GM21825 (cell line): ENCODE measurements at regions not wholly inside any gene's neighbourhood (a gene's known extent, or its start where the extent isn't known, plus 50 kb on each side); places are given as distances from the start of the nearest gene placed in this dataset.

Experiments
- ATAC-seq: cut with Tn5 transposase; IDR thresholded peaks from one replicate; pipeline ENCODE4 v1.9.1; 2021; ENCODE audit warnings: mild to moderate bottlenecking, moderate library complexity; ENCODE audit not compliant: unreplicated experiment

- no peak for ATAC-seq
Observed at GRCh38 chr20:58139849-58140786, 88.3 kb downstream of the ANKRD60 start.

DNA sequence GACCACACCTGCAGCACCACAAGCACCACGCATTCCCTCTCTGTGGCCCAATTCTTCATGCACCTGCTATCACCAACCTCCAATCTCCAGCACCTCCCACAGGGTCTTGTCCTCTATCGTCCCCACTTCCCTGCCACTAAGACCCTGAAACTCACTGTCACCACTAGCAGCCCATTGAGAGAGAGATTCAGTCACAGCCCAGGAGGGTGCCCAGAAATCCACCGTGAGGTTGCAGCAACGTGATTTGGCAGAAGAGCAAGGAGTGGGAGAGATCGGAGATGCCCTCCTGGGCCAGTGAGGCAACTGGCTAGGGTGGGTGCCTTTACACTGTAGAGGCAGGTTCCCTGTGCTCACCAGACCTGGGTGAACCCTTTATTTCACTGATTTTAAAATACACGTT is 90.1 kb downstream of the ANKRD60 start:
- no peak for ATAC-seq

DNA sequence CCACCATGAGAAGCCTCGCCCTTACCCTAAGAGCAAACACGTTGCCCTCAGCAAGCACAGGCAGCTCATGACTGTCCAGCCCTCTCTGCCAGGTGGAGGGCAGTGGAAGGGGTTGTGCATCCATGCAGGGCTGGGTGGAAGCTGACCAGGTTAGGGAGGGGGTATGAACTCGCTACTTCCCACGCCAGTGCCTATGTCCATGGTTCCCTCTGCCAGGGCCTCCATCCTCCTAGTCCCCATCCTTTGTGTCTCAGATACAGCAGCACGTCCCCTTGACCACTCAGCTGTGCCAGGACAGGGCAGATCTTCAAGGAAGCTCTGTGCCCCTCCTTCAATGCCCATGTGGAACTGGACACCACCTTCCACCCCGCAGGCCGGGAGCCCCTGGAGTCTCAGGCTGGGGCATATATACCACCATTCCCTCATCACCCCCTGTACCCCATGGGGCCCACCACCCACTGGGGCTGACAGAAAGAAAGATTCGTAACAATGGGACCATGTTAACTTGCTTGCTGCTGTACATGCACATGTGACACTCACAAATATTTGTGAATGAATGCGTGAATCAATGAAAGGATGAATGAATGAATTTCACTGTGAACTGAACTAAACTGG is 90.7 kb downstream of the ANKRD60 start:
- ATAC-seq: no peak

DNA sequence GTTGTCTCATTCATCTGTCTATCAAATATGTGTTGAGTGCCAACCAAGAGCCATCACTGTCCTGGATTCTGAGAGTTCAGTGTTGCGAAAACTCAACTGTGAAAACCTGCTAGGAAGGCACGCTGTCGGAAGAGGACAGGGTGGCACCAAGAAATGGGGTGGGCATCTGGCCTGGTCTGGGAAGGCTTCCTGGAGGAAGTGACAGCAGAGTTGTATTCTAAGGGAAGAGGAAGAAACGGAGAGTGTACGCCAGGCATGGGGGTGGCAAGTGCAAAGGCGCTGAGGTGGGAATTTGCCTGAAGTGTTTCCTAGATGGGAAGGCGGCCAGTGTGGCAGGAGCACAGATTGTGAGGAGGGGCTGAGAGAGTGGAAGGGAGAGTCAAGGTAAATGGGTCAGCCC is 91.2 kb downstream of the ANKRD60 start:
- ATAC-seq: no peak

- no peak for ATAC-seq
Observed at GRCh38 chr20:58136149-58136484, 92.3 kb downstream of the ANKRD60 start.

- no peak for ATAC-seq
Observed at GRCh38 chr20:58135441-58136148, 92.9 kb downstream of the ANKRD60 start.

DNA sequence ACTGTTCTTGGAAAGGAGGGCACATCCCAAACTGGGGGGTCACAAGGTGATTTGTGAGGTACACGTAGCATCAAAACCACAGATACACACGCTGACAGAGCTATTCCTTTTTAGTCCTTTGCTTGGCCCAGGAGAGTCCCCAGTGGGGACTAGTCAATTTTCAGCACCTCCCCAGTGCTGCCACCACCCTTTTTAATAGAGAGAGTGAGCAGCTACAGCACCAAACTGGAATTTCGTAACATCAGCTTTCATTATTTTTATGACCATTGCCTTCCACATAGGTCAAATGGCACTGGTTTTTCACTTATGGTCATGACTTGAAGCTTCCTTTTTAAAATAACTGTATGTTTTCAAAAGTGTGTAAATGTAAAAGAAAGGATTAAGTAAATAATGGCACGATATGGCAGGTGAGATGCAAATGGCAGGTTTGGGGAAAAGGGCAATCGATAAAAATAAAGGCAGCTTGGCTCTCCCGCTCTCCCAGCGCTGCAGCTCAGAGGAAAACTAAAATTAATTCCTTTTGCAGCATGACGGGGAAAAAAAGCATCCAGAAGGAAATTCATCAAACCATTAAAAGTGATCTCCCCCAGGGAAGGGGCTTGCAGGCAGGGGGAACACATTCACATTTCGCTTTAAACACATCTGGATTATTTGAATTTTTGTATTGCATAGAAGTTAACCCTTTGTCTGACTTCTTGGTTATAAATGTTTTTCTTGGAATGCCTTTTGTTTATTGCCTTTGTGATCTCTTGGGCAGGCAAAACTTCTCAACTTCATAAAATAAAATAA is 95.2 kb downstream of the ANKRD60 start:
- no peak for ATAC-seq

DNA sequence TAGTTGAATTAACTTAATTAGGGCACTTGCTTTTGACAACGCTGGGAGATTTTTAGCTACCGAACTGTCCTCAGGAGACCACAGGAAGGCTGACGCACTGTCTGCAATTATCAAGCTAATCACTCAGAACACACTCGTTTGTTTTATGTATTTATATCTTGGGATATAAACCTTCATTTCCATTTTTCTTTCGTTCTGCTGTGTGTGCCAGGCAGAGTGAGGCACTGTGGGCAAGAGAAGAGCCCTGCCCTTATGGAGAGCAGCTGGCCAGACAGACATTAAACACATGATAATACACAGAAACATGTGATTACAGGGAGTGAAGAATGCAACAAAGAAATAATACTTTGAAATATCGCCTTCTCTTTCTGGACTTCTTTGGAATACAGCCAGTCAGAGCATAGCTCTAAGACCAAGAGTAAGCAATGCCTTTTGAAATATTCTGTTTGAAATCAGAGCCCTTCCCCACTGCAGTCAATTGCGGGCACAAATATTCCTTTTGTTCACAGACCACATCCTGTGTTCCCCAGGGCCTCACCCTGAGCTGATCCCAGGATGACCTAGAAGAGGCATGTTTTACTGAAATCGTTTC is 96.8 kb downstream of the ANKRD60 start:
- ATAC-seq: no peak

GRCh38 chr20:58131151-58131550 is 97.3 kb downstream of the ANKRD60 start:
- ATAC-seq: no peak

GRCh38 chr20:58130581-58130980 is 97.9 kb downstream of the ANKRD60 start:
- no peak for ATAC-seq

DNA sequence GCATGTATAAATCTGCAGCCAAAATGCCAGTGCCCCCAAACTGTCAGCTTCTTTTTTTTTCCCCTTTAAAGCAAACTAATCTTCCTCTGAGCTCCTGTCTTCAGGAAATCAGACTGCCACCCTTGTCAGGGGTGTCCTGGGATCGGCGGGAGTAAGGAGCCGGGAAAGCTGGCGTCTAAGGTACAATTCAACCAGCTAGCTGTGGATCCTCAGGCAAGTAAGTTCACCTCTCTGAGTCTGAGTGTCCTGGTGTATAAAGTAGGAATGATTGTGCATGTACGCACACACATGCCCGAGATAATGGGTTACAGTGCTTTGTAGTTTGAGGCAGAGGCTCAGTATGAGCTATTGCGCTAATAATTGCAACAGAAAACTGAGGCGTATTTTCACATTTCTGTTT is 98.3 kb downstream of the ANKRD60 start:
- no peak for ATAC-seq

- no peak for ATAC-seq
Observed at GRCh38 chr20:58129721-58130151, 98.7 kb downstream of the ANKRD60 start.

- ATAC-seq: no peak
Observed at GRCh38 chr20:58128635-58129625, 99.5 kb downstream of the ANKRD60 start.

GRCh38 chr20:58127701-58128111 is 100.7 kb downstream of the ANKRD60 start:
- no peak for ATAC-seq

DNA sequence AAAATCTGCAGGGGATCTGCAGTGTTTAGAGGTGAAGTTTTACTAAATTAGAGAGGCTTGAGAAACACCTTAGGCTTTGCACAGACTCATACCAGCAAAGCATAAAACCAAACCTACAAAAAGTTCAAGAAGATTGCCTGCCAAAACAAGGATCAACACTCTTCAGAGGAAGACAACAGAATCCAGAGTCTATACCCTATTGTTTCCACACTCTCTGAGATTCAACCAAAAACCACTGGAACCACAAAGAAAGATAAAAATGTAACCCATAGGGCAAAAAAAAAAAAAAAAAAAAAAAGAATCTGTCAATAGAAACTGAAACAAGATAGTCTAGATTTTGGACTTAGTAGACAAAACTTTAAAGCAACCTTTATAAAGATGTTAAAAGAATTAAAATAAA is 102.7 kb downstream of the ANKRD60 start:
- no peak for ATAC-seq

DNA sequence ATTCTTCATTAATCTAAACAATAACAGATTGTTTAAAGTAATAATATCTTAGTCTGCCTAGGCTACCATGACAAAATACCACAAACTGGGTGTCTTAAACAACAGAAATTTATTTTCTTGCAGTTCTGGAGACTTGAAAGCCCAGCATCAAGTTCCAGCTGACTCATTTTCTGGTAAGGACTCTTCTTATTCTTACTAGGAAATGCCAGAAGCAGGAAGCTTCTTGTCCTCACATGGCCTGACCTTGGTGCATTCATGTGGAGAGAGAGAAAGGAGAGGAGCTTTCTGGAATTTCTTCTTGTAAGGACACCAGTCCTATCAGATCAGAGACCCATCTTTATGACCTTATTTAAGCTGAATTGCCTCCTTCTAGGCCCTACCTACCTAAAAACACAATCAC is 110.5 kb downstream of the ANKRD60 start:
- ATAC-seq: no peak

DNA sequence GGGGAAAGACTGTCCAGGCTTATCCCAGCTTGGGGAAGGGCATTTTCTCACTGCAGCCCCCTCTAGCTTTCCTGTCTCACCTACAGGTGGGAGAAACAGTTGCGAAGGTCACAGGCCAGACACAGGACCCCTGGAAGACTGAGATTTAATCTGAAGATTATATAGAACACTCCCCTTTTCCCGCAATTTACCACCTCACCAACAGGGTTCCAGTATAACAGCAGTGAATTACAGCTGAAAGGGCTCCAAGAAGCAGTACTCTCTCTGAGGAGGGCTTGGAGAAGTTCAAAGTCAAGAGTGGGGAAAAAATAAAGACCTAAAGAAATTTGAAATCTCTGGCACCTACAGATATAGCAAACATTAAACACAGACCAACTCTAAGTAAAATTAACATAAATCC is 111.9 kb downstream of the ANKRD60 start:
- ATAC-seq: no peak

DNA sequence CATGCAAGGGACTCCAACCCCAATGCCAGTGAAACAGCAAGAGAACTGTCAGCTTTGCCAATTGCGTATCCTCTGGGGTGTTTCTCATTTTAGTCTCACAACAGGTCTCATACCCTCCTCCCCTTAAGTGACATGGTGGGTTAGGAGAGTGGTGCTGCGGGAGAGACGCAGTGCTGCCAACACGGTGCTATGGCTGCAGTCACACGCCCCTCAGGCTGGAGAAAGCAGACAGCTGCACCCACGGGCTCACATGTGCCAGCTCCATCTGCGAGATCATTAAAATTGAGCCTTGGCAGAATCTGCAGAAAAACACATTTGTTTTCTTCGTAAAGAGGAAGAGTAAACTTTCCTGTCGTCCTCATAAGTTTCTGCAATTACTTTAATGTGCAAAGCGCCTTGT is 114.7 kb downstream of the ANKRD60 start:
- no peak for ATAC-seq

DNA sequence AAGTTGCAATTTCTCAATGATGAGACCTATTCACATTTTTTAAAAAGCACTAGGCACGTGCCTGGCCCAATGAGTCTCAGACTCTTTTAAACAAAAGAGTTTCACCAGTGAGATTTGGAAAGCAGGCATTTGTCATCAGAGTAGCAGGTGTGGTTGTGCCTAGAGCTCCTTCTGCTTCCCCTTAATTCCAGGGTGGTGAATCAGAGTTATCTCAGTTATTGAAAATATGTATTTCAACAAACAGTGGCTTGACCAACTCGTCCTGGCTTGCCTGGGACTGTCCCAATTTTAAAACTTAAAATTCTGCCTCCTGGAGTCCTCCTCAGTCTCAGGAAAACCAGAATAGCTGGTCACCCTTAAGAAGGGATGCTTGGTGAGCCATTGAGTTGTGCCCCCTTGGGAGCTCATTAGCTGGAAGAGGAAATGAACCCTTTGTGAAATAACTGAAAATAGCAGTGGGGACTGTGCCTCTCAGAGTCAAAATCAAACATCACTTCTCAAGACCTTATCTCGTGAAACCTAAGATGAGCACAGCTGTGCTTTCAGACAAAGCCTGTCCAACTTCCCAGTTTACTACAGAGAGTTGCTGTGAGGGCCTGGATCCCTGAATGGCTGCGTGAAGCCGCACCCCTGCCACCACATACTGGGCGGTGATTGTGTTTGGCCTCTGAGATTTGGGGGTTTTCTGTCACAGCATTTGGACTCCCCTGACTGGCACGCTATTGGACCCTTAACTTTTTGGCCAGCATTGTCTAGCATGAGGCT is 116.3 kb downstream of the ANKRD60 start:
- ATAC-seq: no peak
